HepG2 (cell line): ENCODE measurements at regions not wholly inside any gene's neighbourhood (a gene's known extent, or its start where the extent isn't known, plus 50 kb on each side); places are given as distances from the start of the nearest gene placed in this dataset.

Experiments used
- ATAC-seq: fragments of 200-7000 bp; cut with Tn5 transposase; 3 replicates; pipeline ENCODE4 v1.9.1; 2020; ENCODE audit warnings: mild to moderate bottlenecking, moderate library complexity
- BruUV-seq: library from RNA; stranded (reverse); fragments of 400-500 nt; replicated peaks from 2 replicates; lab custom pipeline; 2021; lab: Mats Ljungman, UMichigan
- CTCF ChIA-PET: fragments of 300-600 bp; formaldehyde crosslinking; extraction: SDS; loops from one replicate; lab custom pipeline; 2021; ENCODE audit warnings: low total read pairs, inconsistent platforms, low intra/inter-chr PET ratio; lab: Yijun Ruan, JAX
- POLR2A ChIA-PET: fragments of 350-600 bp; sonication (Branson Sonifier 250); formaldehyde crosslinking; loops from one replicate; lab custom pipeline; 2020; ENCODE audit warnings: antibody characterized with exemption, inconsistent platforms; lab: Yijun Ruan, JAX
- DNase-seq: peaks from one replicate; pipeline ENCODE4 v3.0.0-alpha.2; 2015; ENCODE audit warnings: low spot score
- FAIRE-seq: peaks from 3 replicates; lab custom pipeline; 2011; peaks lifted over from hg19 to GRCh38; lab: Jason Lieb, UNC
- H2AFZ ChIP-seq: one replicate; pipeline ENCODE4 v1.6.1; 2011; ENCODE audit warnings: low read length, inconsistent platforms
- H3K27ac ChIP-seq: fragments of 300-600 bp; 3 replicates; pipeline ENCODE4 v1.8.0; 2011; ENCODE audit warnings: mixed run types, mild to moderate bottlenecking, mixed read lengths, low read length, inconsistent platforms; ENCODE audit not compliant: insufficient read depth; ENCODE audit errors: extremely low read length
- H3K27me3 ChIP-seq, 2 experiments: fragments of 200-600 bp in 1 of 2; 2 replicates in 1 of 2; 3 replicates in 1 of 2; pipeline versions ENCODE4 v1.6.0 to v1.8.0; 2011; ENCODE audit warnings: low read length in 2 of 2, mild to moderate bottlenecking in 2 of 2, moderate library complexity in 2 of 2, inconsistent platforms in 1 of 2; ENCODE audit not compliant: insufficient read depth in 2 of 2, control insufficient read depth in 1 of 2
- H3K36me3 ChIP-seq, 2 experiments: fragments of 200-600 bp in 1 of 2; replicated peaks in 1 of 2; 2 replicates in 1 of 2; 3 replicates in 1 of 2; pipeline versions ENCODE4 v1.5.1 to v1.8.0; 2011; ENCODE audit warnings: low read length in 2 of 2, inconsistent platforms in 1 of 2; ENCODE audit not compliant: insufficient read depth in 2 of 2, control insufficient read depth in 1 of 2
- H3K4me1 ChIP-seq: 2 replicates; pipeline ENCODE4 v1.5.1; 2012; ENCODE audit warnings: low read length, inconsistent platforms; ENCODE audit not compliant: insufficient read depth
- H3K4me2 ChIP-seq: 2 replicates; pipeline ENCODE4 v1.6.0; 2011; ENCODE audit warnings: low read depth, low read length, inconsistent platforms
- H3K4me3 ChIP-seq, 3 experiments: fragments of 200-600 bp in 1 of 3; sonication (generic), shearing (Covaris generic) in 1 of 3; replicated peaks in 1 of 3; 2 replicates each; pipeline ENCODE4 v1.5.1; 2011 to 2016; ENCODE audit warnings: low read length in 3 of 3, inconsistent platforms in 2 of 3, low read depth in 2 of 3, mild to moderate bottlenecking in 2 of 3, control low read depth in 1 of 3, mixed read lengths in 1 of 3; ENCODE audit not compliant: insufficient read depth in 1 of 3
- H3K79me2 ChIP-seq: one replicate; pipeline ENCODE4 v1.6.1; 2011; ENCODE audit warnings: low read length, inconsistent platforms; ENCODE audit not compliant: insufficient read depth
- H3K9ac ChIP-seq: 2 replicates; pipeline ENCODE4 v1.6.0; 2011; ENCODE audit warnings: mild to moderate bottlenecking, low read depth, low read length, inconsistent platforms; ENCODE audit not compliant: insufficient read depth
- H3K9me3 ChIP-seq: 2 replicates; pipeline ENCODE4 v1.5.1; 2012; ENCODE audit warnings: mild to moderate bottlenecking, low read length
- H4K20me1 ChIP-seq: 2 replicates; pipeline ENCODE4 v1.6.0; 2011; ENCODE audit warnings: inconsistent platforms, mild to moderate bottlenecking, low read length, moderate library complexity; ENCODE audit not compliant: insufficient read depth
- DNMT3B ChIP-seq: conservative IDR thresholded peaks from 2 replicates; pipeline ENCODE4 v1.6.1; 2016; ENCODE audit warnings: missing biosample characterization, control low read depth
- HCFC1 ChIP-seq: fragments of 150-350 bp; IDR thresholded peaks from 2 replicates; pipeline ENCODE4 v1.6.1; 2014; ENCODE audit warnings: low read depth, low read length
- KDM3A ChIP-seq: IDR thresholded peaks from 2 replicates; pipeline ENCODE4 v1.6.1; 2018; ENCODE audit warnings: low read depth, missing compliant biosample characterization
- MAZ ChIP-seq, 2 experiments: sonication (generic) in 1 of 2; formaldehyde crosslinking in 1 of 2; IDR thresholded peaks; 2 replicates each; pipeline versions ENCODE4 v1.5.0 to v1.6.1; 2012 to 2020; ENCODE audit warnings: low read depth in 2 of 2, mild to moderate bottlenecking in 2 of 2, borderline replicate concordance in 1 of 2, improper control_type of control experiment in 1 of 2, low read length in 1 of 2, missing genetic modification reagents in 1 of 2, moderate library complexity in 1 of 2
- MBNL3 ChIP-seq: fragments of 250-450 bp; sonication (Bioruptor Pico); conservative IDR thresholded peaks from 2 replicates; pipeline ENCODE4 v1.8.0; 2022; ENCODE audit warnings: mild to moderate bottlenecking, inconsistent platforms
- SCMH1 ChIP-seq: sonication (generic); formaldehyde crosslinking; IDR thresholded peaks from 2 replicates; pipeline ENCODE4 v1.9.0; 2021; ENCODE audit warnings: missing genetic modification reagents, mild to moderate bottlenecking, borderline replicate concordance
- SUZ12 ChIP-seq: fragments of 150-350 bp; IDR thresholded peaks from 2 replicates; pipeline ENCODE4 v1.6.1; 2014; ENCODE audit warnings: low read depth, low read length
- ZFP37 ChIP-seq: sonication (generic); formaldehyde crosslinking; IDR thresholded peaks from 2 replicates; pipeline ENCODE4 v1.4.0; 2020; ENCODE audit warnings: missing genetic modification reagents, borderline replicate concordance
- ZIK1 ChIP-seq: sonication (generic); formaldehyde crosslinking; IDR thresholded peaks from 2 replicates; pipeline ENCODE4 v1.5.0; 2020; ENCODE audit warnings: mild to moderate bottlenecking, low read depth, missing genetic modification reagents, borderline replicate concordance
- ZMYM3 ChIP-seq: sonication (generic); formaldehyde crosslinking; IDR thresholded peaks from 2 replicates; pipeline ENCODE4 v1.5.1; 2020; ENCODE audit warnings: mild to moderate bottlenecking, missing genetic modification reagents
- ZNF101 ChIP-seq: sonication (generic); formaldehyde crosslinking; IDR thresholded peaks from 2 replicates; pipeline ENCODE4 v1.4.0; 2020; ENCODE audit warnings: mild to moderate bottlenecking, low read depth, missing genetic modification reagents, borderline replicate concordance
- ZNF619 ChIP-seq: sonication (generic); formaldehyde crosslinking; IDR thresholded peaks from 2 replicates; pipeline ENCODE4 v1.4.0; 2020; ENCODE audit warnings: mild to moderate bottlenecking, missing genetic modification reagents
- ZNF672 ChIP-seq: sonication (generic); formaldehyde crosslinking; IDR thresholded peaks from 2 replicates; pipeline ENCODE4 v1.8.1; 2022; ENCODE audit warnings: missing genetic modification reagents
- ZNF775 ChIP-seq: sonication (generic); formaldehyde crosslinking; IDR thresholded peaks from 2 replicates; pipeline ENCODE4 v1.4.0; 2020; ENCODE audit warnings: missing genetic modification reagents, mild to moderate bottlenecking, moderate library complexity, borderline replicate concordance
- WGBS: methylation state at CpG from one replicate; pipeline ENCODE4 v1.1.6; 2017; ENCODE audit warnings: low lambda C conversion rate; 5-methylcytosine and 5-hydroxymethylcytosine counted together
- in situ Hi-C: cut with HindIII; loops from 2 replicates; pipeline ENCODE4 v1.10.0; 2017; ENCODE audit warnings: low pct_unique_long_range_greater_than_20kb; ENCODE audit not compliant: extremely low pct_ligation_motif_present
- intact Hi-C: fragments of 100-400 bp; cut with micrococcal nuclease; formaldehyde crosslinking; loops from one replicate; pipeline ENCODE4 v1.10.0; 2022; ENCODE audit not compliant: unreplicated experiment
- TF ChIP-seq, protein P1 (sequence below): sonication (generic); formaldehyde crosslinking; IDR thresholded peaks from 2 replicates; pipeline ENCODE4 v1.4.0; 2020; ENCODE audit warnings: missing genetic modification reagents, mild to moderate bottlenecking, borderline replicate concordance
- TF ChIP-seq, protein P2 (sequence below): sonication (generic); formaldehyde crosslinking; IDR thresholded peaks from 2 replicates; pipeline ENCODE4 v1.5.0; 2020; ENCODE audit warnings: missing genetic modification reagents
- TF ChIP-seq, protein P3 (sequence below): sonication (generic); formaldehyde crosslinking; IDR thresholded peaks from 2 replicates; pipeline ENCODE4 v1.4.0; 2020; ENCODE audit warnings: mild to moderate bottlenecking, missing genetic modification reagents
- TF ChIP-seq, protein P4 (sequence below): sonication (generic); formaldehyde crosslinking; IDR thresholded peaks from 2 replicates; pipeline ENCODE4 v1.4.0; 2020; ENCODE audit warnings: missing genetic modification reagents

DNA sequence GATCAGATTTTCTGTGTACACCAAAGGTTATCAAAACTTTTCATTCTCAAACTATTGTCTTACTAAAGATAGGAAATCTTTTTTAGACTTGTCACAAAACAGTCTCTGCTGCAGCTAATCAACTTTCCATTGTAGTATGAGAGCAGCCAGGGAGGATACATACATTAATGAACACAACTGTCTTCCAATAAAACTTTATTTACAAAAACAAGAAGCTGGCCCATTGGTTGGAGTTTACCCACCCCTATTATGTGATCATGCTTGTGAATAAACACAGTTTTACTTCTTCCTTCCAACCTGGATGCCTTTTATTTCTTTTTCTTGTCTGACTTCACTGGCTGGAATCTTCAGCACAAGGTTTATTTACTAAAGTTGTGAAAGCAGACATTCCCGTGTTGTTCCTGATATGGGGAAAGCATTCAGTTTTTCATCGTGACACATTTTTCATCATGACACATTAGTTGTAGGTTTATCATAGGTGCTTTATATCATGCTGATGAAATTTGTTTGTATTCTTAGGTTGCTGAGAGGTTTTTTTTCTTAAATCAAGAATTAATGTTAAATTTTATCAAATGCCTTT lies 98.5 kb upstream of the CDK13 start:
- CTCF ChIA-PET, result no interaction called here
- 3% methylated on average over 2 of the region's 2 CpGs for WGBS
- intact Hi-C loops (no loop called here), in situ Hi-C loops (no loop called here)
- H3K4me3 ChIP-seq, result no peak overlapping the region
- H3K36me3 ChIP-seq, result no peaks in the 10 kb centered on the region
- no peaks in the 10 kb centered on the region for H3K79me2 ChIP-seq
- TF ChIP-seq, protein P1, sequence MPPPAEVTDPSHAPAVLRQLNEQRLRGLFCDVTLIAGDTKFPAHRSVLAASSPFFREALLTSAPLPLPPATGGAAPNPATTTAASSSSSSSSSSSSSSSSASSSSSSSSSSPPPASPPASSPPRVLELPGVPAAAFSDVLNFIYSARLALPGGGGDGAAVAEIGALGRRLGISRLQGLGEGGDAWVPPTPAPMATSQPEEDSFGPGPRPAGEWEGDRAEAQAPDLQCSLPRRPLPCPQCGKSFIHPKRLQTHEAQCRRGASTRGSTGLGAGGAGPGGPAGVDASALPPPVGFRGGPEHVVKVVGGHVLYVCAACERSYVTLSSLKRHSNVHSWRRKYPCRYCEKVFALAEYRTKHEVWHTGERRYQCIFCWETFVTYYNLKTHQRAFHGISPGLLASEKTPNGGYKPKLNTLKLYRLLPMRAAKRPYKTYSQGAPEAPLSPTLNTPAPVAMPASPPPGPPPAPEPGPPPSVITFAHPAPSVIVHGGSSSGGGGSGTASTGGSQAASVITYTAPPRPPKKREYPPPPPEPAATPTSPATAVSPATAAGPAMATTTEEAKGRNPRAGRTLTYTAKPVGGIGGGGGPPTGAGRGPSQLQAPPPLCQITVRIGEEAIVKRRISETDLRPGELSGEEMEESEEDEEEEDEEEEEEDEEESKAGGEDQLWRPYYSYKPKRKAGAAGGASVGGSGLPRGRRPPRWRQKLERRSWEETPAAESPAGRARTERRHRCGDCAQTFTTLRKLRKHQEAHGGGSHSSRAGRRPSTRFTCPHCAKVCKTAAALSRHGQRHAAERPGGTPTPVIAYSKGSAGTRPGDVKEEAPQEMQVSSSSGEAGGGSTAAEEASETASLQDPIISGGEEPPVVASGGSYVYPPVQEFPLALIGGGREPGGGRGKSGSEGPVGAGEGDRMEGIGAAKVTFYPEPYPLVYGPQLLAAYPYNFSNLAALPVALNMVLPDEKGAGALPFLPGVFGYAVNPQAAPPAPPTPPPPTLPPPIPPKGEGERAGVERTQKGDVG (CRISPR knock-in tag), result no peak
- TF ChIP-seq, protein P2, sequence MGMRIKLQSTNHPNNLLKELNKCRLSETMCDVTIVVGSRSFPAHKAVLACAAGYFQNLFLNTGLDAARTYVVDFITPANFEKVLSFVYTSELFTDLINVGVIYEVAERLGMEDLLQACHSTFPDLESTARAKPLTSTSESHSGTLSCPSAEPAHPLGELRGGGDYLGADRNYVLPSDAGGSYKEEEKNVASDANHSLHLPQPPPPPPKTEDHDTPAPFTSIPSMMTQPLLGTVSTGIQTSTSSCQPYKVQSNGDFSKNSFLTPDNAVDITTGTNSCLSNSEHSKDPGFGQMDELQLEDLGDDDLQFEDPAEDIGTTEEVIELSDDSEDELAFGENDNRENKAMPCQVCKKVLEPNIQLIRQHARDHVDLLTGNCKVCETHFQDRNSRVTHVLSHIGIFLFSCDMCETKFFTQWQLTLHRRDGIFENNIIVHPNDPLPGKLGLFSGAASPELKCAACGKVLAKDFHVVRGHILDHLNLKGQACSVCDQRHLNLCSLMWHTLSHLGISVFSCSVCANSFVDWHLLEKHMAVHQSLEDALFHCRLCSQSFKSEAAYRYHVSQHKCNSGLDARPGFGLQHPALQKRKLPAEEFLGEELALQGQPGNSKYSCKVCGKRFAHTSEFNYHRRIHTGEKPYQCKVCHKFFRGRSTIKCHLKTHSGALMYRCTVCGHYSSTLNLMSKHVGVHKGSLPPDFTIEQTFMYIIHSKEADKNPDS (CRISPR knock-in tag), result no peak
- no peak for TF ChIP-seq SCMH1 (CRISPR knock-in tag)
- TF ChIP-seq ZFP37 (CRISPR knock-in tag), result no peak
- no peak for TF ChIP-seq ZNF775 (CRISPR knock-in tag)
- TF ChIP-seq, protein P3, sequence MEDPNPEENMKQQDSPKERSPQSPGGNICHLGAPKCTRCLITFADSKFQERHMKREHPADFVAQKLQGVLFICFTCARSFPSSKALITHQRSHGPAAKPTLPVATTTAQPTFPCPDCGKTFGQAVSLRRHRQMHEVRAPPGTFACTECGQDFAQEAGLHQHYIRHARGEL (CRISPR knock-in tag), result no peak
- TF ChIP-seq ZNF672 (CRISPR knock-in tag), result no peak
- TF ChIP-seq HCFC1, result no peak
- no peak for TF ChIP-seq ZIK1 (CRISPR knock-in tag)
- no peak for TF ChIP-seq ZMYM3 (CRISPR knock-in tag)
- TF ChIP-seq MBNL3 (CRISPR knock-in tag), result no peak
- no peak for TF ChIP-seq MAZ (IDR thresholded peaks at IDR 0.05; ENCODE audit: borderline replicate concordance, low read depth, low read length)
- no peak for TF ChIP-seq MAZ (CRISPR knock-in tag; IDR thresholded peaks at IDR 0.05; ENCODE audit: low read depth)
- TF ChIP-seq KDM3A (CRISPR knock-in tag), result no peak
- no peak for TF ChIP-seq ZNF101 (CRISPR knock-in tag)
- no peak for TF ChIP-seq DNMT3B (CRISPR knock-in tag)
- TF ChIP-seq ZNF619 (CRISPR knock-in tag), result no peak
- TF ChIP-seq SUZ12, result no peak
- TF ChIP-seq, protein P4, sequence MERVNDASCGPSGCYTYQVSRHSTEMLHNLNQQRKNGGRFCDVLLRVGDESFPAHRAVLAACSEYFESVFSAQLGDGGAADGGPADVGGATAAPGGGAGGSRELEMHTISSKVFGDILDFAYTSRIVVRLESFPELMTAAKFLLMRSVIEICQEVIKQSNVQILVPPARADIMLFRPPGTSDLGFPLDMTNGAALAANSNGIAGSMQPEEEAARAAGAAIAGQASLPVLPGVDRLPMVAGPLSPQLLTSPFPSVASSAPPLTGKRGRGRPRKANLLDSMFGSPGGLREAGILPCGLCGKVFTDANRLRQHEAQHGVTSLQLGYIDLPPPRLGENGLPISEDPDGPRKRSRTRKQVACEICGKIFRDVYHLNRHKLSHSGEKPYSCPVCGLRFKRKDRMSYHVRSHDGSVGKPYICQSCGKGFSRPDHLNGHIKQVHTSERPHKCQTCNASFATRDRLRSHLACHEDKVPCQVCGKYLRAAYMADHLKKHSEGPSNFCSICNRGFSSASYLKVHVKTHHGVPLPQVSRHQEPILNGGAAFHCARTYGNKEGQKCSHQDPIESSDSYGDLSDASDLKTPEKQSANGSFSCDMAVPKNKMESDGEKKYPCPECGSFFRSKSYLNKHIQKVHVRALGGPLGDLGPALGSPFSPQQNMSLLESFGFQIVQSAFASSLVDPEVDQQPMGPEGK (CRISPR knock-in tag), result no peak
- no TSS peak for BruUV-seq
- POLR2A ChIA-PET, result no interaction called here
- H3K4me1 ChIP-seq, result no peaks in the 10 kb centered on the region
- no peaks in the 10 kb centered on the region for H4K20me1 ChIP-seq
- no peak overlapping the region for H2AFZ ChIP-seq
- DNase-seq (no peak), ATAC-seq (no peak), FAIRE-seq (no peak)
- no peak overlapping the region for H3K9ac ChIP-seq
- H3K9me3 ChIP-seq, result no peaks in the 10 kb centered on the region
- peaks cover 0 to 4% of the 10 kb centered on the region in 2 experiments; a peak in 1 of 5 replicates for H3K27me3 ChIP-seq
- H3K4me2 ChIP-seq, result no peak overlapping the region
- no peak overlapping the region for H3K27ac ChIP-seq
